GM18511 (cell line): ENCODE measurements at regions not wholly inside any gene's neighbourhood (a gene's known extent, or its start where the extent isn't known, plus 50 kb on each side); places are given as distances from the start of the nearest gene placed in this dataset.
A peak's percentile ranks its signal among the peaks of the same experiment; 100 is the strongest.
"Not testable (repeated sequence)": the region's sequence is repeated elsewhere in the genome, so short reads cannot be mapped to it uniquely, and the experiment has no call there.

ENCODE experiments used
- ATAC-seq: cut with Tn5 transposase; IDR thresholded peaks from one replicate; pipeline ENCODE4 v1.9.1; 2021; ENCODE audit warnings: mild to moderate bottlenecking, moderate library complexity; ENCODE audit not compliant: unreplicated experiment

DNA sequence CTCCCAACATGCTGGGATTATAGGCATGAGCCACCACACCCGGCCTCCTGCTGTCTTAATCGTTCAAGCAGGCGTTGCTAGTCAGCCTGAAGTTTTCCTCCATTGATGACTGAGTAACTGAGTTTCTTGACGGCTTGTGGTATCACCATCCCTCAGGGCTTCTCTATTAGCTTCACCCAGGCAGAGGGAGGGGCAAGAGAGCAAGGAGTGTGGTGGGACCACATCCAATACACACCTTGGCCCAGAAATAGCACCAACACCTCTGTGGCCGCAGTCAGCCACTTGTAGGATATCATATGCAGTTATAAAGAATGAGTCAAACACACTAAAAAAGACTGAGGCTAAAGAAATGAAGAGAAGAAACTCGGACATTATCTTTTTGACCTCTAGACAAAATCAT is 1009.4 kb upstream of the CELF4 start:
- no peak for ATAC-seq

DNA sequence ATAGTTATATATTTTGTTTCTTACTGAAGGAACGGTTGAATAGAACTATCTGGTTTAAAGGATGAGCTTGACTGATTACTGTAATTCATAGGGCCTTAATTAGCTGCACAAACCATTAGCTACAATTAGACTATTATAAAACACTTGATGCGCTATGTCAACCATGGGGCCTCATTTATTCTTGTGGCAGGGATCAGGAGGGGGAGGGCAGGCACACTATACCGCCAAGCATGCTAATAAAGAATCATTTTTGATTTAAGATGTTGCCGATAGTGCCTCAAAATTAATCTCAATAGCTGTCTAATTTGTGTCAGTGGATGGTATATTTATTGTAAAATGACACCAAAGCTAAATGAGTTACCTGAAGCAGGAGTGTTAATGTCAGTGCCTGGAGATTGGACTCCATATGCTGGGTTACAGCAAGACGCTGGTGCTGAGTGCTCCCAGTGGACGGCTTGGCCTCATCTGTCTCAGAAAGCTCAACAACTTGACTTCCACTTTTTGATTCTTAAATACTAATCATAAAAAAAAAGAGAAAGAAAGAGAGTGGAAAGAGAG is 1007.0 kb upstream of the CELF4 start:
- no peak for ATAC-seq

DNA sequence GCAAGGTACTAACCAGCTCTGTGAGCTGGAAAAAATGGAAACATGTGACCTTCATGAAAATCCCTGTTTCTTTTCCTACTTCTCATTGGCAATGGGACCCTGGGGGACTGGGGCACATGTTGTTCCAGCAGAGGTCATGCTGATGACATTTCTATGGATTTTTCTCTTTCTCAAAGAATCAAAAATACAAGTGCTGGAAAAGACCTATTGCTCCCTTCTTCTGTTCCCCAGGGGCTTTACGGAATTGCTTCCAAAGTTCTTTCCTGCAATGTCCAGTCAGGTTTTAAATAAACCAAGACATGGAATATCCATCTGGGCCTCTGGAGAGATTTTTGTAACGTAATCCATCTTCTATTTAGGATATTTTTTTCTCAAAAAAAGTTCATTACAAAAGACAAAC is 1006.1 kb upstream of the CELF4 start:
- ATAC-seq = no peak

DNA sequence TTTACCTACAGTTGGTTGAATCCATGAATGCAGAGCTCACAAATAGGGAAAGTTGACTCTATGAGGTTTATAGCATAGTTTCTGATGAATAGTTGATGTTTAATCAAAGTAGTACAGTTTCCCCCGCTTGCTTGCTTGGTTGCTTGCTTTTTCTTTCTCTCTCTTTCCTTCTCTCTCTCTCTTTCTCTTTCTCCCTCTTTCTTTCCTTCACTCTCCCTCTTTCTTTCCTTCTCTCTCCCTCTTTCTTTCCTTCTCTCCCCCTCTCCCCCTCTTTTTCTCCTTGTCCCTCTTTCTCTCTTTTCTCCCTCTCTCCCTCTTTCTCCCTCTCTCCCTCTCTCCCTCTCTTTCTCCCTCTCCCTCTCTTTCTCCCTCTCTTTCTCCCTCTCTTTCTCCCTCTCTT is 999.9 kb upstream of the CELF4 start:
- no peak for ATAC-seq

DNA sequence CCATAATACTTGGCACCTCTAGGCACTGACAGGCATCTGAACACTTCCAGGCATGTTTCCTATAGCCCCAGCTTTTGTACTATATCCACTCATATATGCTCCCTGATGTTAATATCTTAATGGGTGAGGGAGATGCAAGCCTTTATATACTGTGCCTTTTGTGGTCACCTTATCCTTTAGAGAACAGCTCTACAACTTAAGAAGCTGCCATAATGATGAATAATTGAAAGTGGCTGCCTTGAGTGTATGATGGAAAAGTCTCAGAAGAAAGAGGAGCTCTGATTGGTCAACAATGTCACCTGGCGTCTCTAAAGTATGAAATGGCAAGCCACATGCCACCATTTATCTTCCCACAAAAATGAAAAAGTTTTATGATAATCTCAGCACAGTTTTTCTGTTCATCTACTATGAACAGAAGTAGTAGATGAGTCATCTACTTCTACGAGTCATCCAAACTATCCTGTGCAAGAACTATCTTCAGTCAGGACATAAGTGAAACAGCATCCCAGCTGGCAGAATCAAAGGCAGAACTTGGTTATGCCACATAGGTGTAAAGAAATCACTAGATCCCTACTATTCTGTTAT is 997.9 kb upstream of the CELF4 start:
- ATAC-seq = no peak

DNA sequence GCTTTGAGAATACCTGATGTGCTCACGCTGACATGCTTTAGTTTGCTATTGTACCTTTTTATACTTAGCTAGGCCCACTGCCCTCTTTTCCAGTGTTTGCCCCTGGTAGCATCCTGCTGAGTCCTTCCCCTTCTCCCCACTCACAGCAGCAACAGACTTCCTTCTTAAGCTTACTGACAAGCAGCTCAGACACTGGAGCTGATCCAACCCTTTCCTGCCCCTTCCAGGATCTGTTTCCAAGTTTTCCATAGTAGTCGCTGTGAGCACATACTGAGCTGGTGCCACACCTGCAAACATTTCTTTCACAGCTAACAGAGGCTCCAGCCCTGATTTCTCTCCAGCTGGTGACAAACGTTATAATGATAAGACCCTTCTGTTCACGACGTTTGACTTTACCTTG is 991.4 kb upstream of the CELF4 start:
- no peak for ATAC-seq

DNA sequence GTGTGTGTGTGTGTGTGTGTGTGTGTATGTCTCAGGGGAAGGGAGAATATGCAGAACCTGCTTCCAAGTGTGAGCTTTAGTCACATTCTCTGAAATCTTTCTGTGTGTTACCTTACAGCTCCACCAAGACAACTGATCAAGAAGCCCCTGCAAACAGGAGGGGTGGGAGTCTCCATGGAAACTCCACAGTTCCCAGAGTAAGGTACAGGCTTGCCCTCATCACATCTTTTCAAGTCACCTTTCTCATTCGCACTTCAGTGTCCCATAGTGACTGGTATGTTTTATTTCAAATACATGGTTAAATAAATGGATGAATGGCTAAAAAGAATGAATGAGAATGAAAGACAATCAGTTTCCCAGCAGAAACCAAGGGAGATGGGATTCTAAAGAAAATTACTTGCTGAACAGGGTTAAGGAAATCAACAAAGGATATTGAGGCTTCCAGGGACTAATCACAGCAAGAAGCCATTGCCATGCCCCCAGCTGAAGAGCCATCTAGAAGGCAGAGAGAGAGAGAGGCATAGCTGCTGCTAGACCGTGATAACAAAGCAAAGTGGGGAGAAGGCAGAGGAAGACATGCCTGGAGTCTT is 987.2 kb upstream of the CELF4 start:
- no peak for ATAC-seq

DNA sequence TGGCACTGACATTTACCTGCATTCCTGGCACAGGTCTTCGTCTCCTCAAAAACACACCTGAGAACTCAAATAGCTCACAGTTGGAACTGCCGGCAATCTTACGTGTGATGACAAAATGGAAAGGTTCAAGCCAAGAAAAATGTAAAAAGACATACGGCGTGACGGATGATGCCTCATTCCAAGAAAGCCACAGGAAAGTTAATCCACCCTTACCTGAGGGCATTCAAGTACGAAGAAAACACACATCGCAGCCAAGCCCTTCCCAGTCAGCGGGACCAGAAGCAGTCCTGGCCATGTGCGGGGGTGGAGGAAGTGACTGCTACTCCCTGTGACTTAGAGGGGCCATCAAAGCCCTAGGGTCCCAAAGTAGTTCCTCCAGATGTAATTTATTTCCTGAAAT is 986.3 kb upstream of the CELF4 start:
- ATAC-seq = no peak

DNA sequence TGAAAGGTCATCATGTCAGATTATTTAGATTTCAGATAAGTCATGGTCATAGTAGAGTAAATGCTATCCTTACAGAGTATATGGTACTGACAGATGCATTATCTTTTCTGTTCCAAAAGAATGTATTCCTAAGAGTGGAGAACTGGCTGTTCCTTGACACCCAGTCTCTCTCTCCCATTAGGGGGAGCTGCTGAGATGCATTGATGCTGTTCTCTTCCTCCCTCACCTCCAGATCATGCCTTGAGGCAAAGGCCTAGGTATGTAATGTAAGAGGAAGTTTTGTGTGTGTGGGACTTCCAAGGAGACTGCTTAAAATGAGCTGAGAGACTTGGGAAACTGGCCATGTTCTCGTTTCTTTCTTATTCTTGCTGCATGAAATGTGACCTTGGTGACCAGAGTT is 979.5 kb upstream of the CELF4 start:
- ATAC-seq = no peak

DNA sequence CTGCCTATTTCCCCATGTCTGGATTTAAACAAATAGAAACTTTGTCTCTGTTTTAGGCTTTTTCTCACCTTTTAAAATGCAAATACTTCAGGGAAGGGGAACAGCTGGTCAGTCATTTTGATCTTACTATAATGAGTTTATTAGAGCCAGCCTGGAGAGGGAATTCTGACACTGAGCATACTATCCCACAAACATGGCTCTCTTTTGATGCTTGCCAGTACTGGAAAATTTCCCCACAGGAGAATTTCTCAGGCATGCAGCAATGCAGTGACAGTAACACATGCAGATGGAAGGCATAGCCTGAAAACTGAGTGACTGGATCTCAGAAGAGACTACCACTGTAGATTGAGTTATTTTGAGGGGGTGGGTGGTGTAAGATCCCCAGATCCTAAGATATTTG is 974.3 kb upstream of the CELF4 start:
- ATAC-seq = no peak

DNA sequence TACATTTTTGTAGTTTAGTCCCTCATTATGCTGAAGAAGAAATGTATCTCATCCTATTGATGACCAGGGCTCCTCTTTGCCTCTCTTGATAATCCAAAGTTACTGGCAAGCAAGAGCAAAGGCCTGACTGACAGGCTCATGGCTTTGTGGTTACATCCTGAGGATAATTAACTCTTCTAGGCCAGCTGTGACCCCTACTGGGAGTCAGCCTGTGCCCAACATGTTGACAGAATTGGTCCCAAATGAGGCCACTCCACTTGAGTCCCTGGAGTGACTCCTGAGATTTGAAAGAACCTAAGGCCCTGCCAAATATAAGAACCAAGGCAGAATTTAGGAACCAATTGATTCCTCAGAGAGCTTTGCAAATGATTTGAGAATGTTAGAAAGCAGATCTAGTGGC is 973.8 kb upstream of the CELF4 start:
- no peak for ATAC-seq

DNA sequence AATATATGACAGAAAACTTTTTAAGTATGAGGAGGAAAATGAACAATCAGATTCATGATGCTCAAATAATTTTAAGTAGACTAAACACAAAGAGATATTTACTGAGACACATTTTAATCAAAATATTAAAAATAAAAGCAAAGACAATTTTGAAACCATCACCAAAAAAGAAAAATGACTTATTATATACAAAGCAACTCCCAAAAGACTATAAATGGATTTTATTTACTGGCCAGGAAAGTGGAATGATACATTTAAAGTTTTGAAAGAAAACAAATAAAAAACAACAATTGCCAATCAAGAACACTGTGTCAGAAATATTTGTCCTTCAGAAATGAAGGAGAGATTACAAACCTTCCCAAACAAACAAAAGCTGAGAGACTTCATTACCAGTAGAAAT is 968.5 kb upstream of the CELF4 start:
- no peak for ATAC-seq

DNA sequence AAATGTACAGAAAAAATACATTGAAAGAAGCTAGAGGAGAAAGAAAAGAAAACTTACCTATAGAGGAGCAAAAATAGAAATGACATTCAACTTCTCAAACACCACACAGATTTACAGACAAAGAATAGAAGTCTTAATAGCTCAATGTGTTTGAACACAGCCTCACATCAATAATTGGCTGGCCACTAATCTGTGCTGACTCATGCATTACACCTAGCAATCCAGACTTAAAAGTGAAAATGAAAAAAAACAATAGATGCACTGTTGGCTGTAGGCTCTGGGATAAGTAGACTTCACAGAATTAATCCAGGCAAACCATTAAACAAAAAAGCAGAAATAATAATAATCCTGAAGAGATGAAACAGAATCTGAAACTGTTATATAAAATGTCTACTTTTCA is 961.3 kb upstream of the CELF4 start:
- peak; percentile 70 for ATAC-seq

DNA sequence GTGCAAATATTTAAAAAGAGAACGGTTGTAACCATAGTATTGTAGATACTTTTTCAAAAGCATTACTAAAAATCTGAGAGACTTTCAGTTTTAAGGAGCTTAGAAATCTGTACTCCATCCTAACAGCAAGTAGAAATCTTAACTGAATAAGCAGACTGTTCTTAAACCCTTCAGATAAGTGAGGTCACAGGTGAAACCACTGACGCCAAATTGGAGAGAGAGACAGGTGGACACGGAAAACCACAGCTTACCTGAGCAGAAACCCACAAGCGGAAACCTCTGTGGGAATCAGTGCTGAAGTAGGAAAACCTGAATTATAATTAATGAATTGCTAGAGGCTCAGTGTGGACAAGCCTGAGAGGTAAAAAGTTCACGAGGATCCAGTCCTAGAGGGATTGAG is 959.4 kb upstream of the CELF4 start:
- ATAC-seq = no peak

DNA sequence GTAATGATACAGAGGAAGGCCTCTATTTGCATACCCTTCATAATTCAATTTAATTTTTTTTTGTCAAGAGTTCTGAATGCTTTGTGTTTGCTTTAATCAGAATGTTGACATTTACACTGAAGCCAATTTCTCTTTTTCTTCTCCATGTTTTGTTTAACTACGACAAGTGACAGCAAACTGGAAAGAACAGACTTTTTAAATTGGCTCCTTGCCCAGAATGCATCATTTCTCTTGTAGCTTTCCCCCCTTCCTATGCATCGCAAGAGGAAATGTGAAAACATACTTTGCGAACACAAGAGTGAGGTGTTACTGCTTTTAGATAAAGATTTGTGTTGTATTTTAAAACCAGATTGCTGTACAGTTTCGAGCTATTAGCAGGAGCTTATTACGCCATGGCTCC is 955.2 kb upstream of the CELF4 start:
- no peak for ATAC-seq

DNA sequence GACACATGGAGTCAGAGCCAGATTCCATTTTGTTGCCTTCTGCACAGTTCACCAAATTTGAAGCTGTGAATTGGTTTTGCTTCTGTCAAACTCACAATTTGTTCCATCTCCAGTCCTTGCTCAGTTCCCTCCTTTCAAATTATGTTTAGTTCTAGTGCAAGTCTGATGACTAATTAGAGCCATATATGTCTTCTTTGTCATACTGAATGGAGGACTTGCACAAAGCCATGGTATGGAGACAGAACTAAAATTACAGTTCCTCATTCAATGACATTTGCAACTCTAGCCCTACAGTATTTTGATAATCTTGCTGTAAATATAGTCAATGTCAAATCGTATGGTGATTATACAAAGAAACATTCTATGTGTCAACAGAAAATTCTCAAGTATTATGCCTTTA is 936.9 kb upstream of the CELF4 start:
- no peak for ATAC-seq

DNA sequence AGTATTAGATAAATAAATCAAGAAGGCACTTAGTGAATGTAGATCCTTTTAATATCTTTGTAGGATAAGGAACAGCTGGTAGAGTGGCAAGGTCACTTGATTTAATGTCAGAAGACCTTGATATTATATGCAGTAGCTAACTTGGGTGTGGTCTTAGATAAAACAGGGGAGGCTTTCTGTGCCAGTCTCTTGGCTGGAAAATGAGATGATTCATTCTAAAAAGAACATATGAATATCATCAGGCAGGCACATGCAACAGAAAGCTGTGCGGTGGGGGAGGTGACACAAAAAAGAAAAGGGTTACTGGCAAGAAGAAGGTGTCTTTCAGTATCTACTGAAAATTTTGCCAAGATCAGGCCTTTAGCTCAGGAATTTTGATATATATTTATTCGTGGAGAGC is 931.7 kb upstream of the CELF4 start:
- no peak for ATAC-seq

DNA sequence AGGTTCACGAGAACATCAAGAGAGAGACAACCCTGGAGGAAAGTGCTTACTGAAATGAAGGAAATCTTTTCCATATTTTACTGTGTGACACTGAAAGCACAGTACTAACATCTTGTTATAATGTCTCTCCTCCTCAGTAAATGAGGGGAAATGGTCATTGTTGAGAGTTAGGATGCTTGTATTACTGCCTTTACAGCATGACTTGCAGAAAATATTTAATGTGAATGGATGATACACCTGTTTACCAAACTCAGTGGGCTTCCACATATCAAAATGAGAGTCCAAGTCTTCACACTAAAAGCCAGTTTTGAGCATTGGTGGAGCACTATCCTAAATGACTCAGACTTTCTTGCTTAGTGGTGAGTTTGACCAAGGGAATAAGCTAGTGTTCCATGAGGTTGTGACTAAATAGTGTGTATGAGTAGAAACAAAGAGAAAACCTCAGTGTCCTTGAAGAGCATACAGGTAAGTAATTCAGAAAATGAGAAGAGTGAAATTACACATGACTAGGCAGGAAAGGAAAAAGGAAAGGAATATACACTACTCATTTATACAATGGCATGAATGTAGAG is 930.7 kb upstream of the CELF4 start:
- ATAC-seq = no peak

DNA sequence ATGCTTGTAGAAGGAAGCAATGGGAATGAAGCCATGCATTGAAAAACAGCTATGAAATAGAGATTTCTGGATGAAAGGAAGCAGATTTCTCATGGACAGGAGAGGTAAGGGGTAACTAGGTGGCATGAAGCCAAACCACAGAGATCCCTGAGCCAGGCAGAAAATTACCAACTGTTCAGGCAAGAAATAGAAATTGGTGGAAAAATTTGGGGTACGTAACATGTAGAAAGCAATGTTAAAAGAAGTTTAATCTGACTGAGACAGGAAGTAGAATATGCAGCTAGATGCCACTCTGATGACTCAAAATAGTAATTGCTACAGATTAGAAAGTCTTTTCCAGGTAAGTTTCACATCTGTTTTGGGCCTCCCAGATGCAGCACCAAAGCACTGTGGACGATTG is 928.5 kb upstream of the CELF4 start:
- ATAC-seq = peak; percentile 81

DNA sequence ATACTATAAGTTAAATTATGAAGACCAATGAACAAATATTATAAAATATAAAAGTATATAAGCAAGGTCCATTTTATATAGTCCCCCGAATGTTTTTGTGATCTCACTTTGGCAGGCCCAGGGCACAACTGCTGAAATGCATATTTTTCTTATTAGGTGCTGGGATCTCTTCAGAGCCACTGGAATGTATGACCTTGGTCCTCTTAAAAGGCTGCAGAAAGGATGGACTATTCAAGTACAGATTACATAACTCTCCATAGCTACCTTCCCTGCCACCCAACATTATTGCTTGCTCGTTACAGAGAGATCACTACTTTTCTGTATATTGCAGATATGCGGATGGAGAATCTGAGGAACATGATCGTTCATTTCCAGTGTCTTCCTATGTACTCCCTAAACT is 925.6 kb upstream of the CELF4 start:
- no peak for ATAC-seq

DNA sequence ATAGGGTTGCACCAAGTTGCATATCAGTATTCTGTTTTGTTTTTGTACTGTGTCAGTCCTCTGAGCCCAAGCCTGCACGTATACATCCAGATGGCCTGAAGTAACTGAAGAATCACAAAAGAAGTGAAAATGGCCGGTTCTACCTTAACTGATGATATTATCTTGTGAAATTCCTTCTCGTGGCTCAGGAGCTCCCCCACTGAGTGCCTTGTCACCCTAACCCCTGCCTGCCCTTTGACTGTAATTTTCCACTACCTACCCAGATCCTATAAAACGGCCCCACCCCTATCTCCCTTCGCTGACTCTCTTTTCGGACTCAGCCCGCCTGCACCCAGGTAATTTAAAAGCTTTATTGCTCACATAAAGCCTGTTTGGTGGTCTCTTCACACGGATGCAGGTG is 924.1 kb upstream of the CELF4 start:
- ATAC-seq = not testable (repeated sequence)

DNA sequence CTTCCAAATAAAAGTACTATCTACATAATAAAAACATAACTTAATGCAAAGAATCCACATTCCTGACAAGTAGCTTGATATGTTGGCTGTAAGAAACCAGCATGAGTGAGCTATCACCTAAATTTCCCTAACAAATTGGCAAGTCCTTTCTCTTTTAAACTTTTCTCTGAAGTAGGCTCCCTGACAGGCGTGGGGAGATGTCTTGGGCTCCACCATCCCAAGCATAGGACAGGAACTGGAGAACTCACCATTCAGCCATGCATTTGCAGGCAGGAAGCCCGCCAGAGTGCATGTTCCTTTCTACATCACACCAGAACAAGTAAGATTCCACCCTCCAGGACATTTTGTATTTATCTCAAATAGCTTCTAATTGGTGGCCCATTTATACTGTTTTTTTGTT is 921.9 kb upstream of the CELF4 start:
- ATAC-seq = no peak

DNA sequence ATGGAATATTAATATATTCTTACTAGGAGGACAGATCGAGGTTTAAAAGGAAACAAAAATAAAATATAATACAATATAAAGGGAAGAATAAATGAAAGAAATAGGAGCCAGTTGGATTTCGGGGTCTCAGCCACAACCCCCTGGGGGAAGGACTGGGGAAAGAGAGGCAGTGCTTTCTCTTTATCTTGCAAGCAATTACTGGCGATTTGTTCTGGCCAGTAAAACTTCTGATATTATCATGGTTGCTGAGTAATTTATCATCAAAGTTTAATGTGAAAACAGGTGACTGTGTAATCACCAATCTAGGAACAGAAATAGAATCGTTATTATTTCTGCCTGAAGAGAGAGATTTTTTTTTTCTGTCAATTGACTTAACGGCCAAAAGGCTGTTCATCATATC is 917.7 kb upstream of the CELF4 start:
- no peak for ATAC-seq
